ENCODE measurements at regions not wholly inside any gene's neighbourhood (a gene's known extent, or its start where the extent isn't known, plus 50 kb on each side); places are given as distances from the start of the nearest gene placed in this dataset.
"Not testable (repeated sequence)": the region's sequence is repeated elsewhere in the genome, so short reads cannot be mapped to it uniquely, and the experiment has no call there.

- DNase-seq: no peak
Observed at GRCh38 chr22:48085901-48086645, 1323.6 kb downstream of the TBC1D22A start.

GRCh38 chr22:48084729-48085050 is 1322.2 kb downstream of the TBC1D22A start:
- no peak for DNase-seq

GRCh38 chr22:48084041-48084728 is 1321.7 kb downstream of the TBC1D22A start:
- no peak for DNase-seq

DNA sequence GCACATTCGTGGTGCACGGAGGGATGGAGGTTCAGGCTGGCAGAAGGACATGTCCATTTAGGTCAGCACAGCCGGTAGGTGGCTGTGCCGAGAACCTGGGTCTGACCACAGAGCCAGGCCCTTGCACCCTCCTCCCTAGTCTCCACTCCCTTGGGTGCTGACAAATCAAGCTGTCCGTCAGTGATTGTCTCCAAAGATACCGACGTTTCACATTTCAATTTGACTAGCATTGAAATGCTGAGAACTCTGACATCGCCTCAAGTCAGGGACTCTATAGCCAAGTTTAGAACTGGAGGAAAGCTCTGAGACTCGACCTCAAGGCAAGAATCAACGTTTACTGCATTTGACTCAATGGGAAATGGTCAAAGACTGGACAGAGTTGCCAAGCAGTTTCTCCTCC is 1321.1 kb downstream of the TBC1D22A start:
- no peak for DNase-seq

- DNase-seq: no peak
Observed at GRCh38 chr22:48082284-48082683, 1319.8 kb downstream of the TBC1D22A start.

DNA sequence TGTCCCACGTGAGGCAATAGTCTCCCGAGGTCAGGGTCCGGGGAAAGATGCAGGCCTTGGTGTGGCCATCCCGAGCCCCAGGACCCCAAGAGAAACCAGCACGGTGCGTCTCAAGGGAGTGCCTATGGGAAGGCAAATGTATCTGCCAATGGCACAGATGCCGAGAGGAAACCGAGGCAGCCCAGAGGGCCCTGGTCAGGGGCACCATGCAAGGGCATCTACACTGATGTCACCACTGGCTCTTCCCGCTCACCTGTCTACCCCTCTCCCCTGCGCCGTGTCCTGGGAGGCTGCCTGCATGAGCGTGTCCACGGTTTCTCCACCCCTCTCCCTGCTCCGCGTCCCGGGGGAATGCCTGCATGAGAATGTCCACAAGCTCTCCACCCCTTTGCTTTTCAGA is 1318.8 kb downstream of the TBC1D22A start:
- DNase-seq: no peak

GRCh38 chr22:48080316-48081165 is 1318.1 kb downstream of the TBC1D22A start:
- DNase-seq: no peak

DNA sequence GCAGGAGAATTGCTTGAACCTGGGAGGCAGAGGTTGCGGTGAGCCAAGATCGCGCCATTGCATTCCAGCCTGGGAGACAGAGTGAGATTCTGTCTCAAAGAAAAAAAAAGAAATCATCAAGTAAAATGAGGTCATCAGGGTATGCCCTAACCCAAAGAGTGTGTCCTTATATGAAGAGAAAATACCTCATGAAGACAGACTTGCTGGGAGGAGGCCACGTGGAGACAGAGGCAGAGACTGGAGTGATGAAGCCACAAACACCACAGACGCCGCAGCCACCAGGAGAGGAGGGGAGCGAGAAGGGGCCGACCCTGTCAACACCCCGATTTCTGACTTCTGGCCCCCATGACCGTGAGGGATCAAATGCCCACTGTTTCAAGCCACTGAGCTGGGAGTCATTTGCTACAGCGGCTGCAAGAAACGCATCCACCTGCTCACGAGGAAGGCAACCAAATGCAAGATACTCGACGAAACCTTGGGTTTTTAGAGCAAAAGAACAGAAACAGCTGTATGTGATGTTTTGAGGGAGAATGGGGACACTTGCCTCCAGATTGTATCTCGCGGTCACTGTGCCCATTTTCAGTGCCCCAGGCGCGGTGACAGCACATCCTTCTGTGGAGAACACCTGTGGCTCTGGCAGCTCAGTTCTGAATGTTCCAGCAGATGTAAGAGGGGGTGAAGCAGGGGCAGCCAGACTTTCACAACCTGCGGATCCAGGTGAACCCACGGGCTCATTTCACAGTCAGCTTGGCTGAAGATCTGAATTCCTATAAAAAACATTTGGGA is 1317.2 kb downstream of the TBC1D22A start:
- no peak for DNase-seq

- no peak for DNase-seq
Observed at GRCh38 chr22:48078825-48079224, 1316.4 kb downstream of the TBC1D22A start.

- DNase-seq: no peak
Observed at GRCh38 chr22:48077699-48078098, 1315.2 kb downstream of the TBC1D22A start.

DNA sequence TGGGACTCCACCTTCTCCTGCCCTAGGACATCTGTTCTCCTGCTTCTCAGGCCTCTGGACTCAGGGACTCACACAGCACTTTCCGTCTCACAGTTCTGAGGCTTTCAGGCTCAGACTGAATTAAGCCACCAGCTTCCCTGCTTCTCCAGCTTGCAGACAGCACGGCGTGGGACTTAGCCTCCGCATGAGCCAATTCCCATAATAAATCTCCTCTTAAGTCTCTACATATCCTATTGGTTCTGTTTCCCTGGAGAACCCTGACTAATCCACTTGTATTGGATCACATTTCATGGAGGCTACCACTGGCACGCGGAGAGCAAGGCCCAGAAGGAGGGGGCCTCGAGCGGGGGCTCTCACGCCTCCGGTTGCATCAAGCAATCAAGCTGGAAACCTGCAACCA is 1313.6 kb downstream of the TBC1D22A start:
- no peak for DNase-seq

- no peak for DNase-seq
Observed at GRCh38 chr22:48075604-48076003, 1313.2 kb downstream of the TBC1D22A start.

GRCh38 chr22:48072777-48073176 is 1310.3 kb downstream of the TBC1D22A start:
- DNase-seq: no peak

DNA sequence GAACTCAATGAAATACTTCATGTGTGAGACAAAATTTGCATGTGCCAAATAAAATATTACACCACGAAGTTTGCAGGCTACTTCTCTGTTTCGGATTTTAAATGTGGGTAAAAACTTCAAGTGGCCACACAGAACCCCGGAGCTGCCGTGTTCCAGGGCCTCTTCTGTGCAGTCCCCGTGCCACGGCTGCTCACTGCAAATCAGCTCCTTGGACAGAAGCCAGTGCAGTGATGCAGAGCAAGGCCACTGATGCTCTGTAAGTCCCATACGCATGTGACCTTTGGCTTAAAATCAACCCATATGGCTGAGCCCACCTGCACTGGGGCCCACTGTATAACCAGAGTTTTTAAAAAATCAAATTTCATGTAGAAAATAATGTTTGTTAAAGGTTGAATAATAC is 1309.4 kb downstream of the TBC1D22A start:
- no peak for DNase-seq

DNA sequence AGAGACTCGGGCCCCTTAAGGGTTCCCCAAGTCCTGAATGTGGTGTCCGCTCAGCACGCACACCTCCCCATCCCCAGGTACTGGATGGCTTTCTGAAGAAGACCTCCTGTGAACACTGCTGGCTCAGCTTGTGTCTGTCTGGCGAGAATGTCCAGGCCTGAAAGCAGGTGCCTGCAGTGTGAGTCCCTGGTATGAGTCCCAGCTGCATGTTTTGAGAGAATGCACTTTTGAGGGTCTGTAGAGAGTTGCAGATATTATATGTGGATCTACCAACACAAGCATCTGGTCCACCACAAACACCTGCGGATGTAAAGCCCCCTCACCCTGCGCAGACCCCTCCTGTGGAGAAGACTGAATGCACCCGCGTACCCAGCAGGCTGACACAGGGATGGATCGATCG is 1308.9 kb downstream of the TBC1D22A start:
- no peak for DNase-seq

DNA sequence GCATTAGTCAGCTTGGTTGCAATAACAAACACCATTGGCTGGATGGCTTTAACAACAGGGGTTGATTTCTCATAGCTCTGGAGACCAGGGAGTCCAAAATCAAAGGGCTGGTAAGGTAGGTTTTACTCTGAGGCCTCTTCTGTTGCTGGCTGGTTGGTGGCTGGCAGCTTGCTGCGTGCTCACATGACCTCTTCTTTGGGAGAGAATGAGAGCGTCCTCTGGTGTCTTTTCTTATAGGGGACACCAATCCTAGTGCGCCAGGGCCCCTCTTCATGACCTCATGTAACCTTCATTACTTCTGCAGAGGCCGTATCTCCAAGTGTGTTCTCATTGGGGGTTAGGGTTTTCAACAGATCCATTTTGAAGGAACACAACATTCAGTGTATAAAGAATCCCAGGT is 1308.3 kb downstream of the TBC1D22A start:
- DNase-seq: no peak

GRCh38 chr22:48070083-48070482 is 1307.6 kb downstream of the TBC1D22A start:
- no peak for DNase-seq

DNA sequence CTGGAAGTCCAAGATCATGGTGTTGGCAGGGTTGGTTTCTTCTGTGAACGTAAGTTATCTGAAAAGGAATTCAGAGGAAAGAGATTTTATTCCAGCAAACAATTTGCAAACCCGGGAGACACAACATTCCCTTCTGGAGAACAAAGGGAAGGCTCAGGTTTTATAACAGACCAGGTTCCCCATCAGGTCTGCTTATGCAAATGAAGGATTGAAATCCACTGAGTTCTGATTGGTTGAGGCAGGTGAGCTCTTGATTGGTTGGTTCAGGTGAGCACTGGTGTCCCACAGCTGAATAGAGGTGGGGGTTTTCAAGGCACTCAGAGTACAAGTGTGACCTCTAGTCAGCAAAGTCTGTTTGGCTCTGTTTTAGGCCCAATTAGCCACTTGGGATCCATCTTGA is 1306.8 kb downstream of the TBC1D22A start:
- no peak for DNase-seq

- DNase-seq: no peak
Observed at GRCh38 chr22:48068323-48068885, 1306.0 kb downstream of the TBC1D22A start.

DNA sequence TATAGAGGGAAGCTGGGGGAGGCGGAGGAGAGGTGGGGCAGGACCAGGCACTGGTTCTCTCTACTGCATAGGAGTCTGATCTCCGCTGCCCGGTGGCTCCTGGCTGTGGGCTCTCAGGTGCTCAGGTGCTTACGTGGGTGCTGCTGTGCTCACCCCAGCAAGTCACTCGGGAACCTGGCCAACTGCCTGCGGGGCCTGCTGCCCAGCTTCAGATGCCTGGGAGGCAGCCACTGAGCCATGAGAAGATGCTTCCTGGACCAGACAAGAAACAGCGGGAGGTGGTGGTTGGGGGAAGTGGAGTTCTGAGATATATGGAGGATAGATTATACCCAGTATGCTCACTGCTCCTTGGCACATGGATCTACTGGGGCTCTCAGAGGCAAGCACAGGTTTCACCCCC is 1303.4 kb downstream of the TBC1D22A start:
- no peak for DNase-seq

DNA sequence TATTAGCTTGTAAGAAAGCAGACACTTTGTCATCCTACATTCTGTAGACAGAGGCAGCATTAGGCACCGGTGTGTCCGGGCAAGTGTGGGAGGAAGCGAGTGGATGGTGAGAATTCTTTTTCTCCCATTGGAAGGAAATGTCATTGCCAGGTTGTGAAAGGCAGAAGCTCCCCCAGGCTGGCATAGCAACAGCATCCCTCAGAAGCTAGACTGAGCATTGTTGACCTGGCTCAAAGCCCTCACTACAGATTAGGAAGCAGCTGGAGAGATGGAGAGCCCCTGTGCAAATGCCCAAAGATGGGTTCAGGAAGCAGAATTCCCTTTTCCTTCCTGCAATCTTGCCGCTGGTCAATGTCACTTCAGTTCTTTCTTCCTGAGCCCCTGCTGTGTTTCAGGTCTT is 1299.3 kb downstream of the TBC1D22A start:
- DNase-seq: no peak

DNA sequence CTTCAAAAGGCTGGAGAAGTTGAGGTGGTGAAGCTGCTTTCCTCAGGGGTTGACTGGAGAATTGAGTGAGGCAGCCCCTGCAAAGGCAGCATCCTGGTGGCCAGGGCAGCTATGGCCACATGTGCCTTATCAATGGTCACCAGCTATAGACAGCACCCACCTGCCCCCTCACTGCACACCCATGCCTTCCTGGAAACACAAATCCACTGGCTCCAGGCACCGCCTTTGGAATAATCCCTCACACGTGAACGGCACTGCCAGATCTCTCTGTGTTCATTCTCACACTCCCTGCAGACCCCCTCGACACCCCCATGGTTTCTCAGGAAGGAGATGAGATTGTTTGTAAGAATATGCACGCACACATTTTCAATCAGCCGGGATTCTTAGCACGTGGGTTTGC is 1297.8 kb downstream of the TBC1D22A start:
- DNase-seq: no peak

DNA sequence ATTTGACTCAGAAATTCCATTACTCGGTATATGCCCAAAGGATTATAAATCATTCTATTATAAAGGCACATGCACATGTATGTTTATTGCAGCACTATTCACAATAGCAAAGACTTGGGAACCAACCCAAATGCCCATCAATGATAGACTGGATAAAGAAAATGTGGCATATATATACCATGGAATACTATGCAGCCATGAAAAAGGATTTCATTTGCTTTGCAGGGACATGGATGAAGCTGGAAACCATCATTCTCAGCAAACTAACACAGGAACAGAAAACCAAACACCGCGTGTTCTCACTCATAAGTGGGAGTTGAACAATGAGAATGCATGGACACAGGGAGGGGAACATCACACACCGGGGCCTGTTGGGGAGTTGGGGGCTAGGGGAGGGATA is 1297.1 kb downstream of the TBC1D22A start:
- not testable (repeated sequence) for DNase-seq
